H1 (cell line): ENCODE measurements at regions not wholly inside any gene's neighbourhood (a gene's known extent, or its start where the extent isn't known, plus 50 kb on each side); places are given as distances from the start of the nearest gene placed in this dataset.

Experiments used
- CTCF ChIA-PET: fragments of 300-600 bp; sonication (Branson Sonifier 250); formaldehyde crosslinking; loops from one replicate; lab custom pipeline; 2021; ENCODE audit not compliant: partially characterized antibody; lab: Charles Lee
- POLR2A ChIA-PET: fragments of 300-600 bp; sonication (Branson Sonifier 250); formaldehyde crosslinking; loops from one replicate; lab custom pipeline; 2021; ENCODE audit warnings: inconsistent platforms; ENCODE audit not compliant: partially characterized antibody; lab: Charles Lee
- DNase-seq, 2 experiments: peaks; one replicate each; pipeline versions ENCODE4 v3.0.0 to v3.0.0-alpha.2; 2010 to 2022; ENCODE audit warnings: low spot score in 2 of 2, low read depth in 1 of 2, mixed read lengths in 1 of 2
- FAIRE-seq: peaks from 2 replicates; lab custom pipeline; 2011; peaks lifted over from hg19 to GRCh38; lab: Jason Lieb, UNC
- H2AFZ ChIP-seq: 2 replicates; pipeline ENCODE4 v1.8.1; 2012; ENCODE audit warnings: low read length, inconsistent platforms
- H2AK5ac ChIP-seq: 2 replicates; pipeline ENCODE4 v1.6.1; 2013; ENCODE audit warnings: low read depth, low read length
- H2BK120ac ChIP-seq: replicated peaks from 2 replicates; pipeline ENCODE3; 2013; ENCODE audit warnings: low read depth, low read length, inconsistent platforms
- H2BK12ac ChIP-seq: 2 replicates; pipeline ENCODE4 v1.6.1; 2013; ENCODE audit warnings: low read depth, low read length
- H2BK15ac ChIP-seq: 2 replicates; pipeline ENCODE4 v1.6.1; 2013; ENCODE audit warnings: low read length
- H2BK20ac ChIP-seq: 2 replicates; pipeline ENCODE4 v1.6.1; 2013; ENCODE audit warnings: low read length
- H2BK5ac ChIP-seq: 2 replicates; pipeline ENCODE4 v1.6.1; 2013; ENCODE audit warnings: low read depth, low read length
- H3K14ac ChIP-seq: 2 replicates; pipeline ENCODE4 v1.6.1; 2013; ENCODE audit warnings: inconsistent platforms; ENCODE audit not compliant: insufficient read length
- H3K18ac ChIP-seq: 2 replicates; pipeline ENCODE4 v1.6.1; 2013; ENCODE audit warnings: low read length; ENCODE audit errors: extremely low read depth
- H3K23ac ChIP-seq: 2 replicates; pipeline ENCODE4 v1.6.1; 2013; ENCODE audit warnings: inconsistent platforms; ENCODE audit not compliant: insufficient read length
- H3K23me2 ChIP-seq: 2 replicates; pipeline ENCODE4 v1.6.1; 2013; ENCODE audit warnings: low read depth, low read length
- H3K27ac ChIP-seq: 2 replicates; pipeline ENCODE4 v1.6.1; 2011; ENCODE audit warnings: low read depth, low read length, inconsistent platforms
- H3K27me3 ChIP-seq, 4 experiments: replicated peaks in 1 of 4; 1 replicate in 1 of 4; 2 replicates in 3 of 4; pipeline versions ENCODE4 v1.6.1 to v1.8.1; 2011 to 2013; ENCODE audit warnings: low read length in 3 of 4, mild to moderate bottlenecking in 3 of 4, inconsistent platforms in 2 of 4, mixed read lengths in 2 of 4, moderate library complexity in 1 of 4; ENCODE audit not compliant: control insufficient read depth in 3 of 4, insufficient read depth in 3 of 4; ENCODE audit errors: extremely low read depth in 1 of 4
- H3K36me3 ChIP-seq, 4 experiments: 2 replicates each; pipeline versions ENCODE4 v1.6.1 to v1.8.1; 2011 to 2013; ENCODE audit warnings: mild to moderate bottlenecking in 4 of 4, low read length in 3 of 4, moderate library complexity in 2 of 4, control low read depth in 1 of 4, inconsistent platforms in 1 of 4; ENCODE audit not compliant: insufficient read depth in 4 of 4, control insufficient read depth in 2 of 4
- H3K4ac ChIP-seq: replicated peaks from 2 replicates; pipeline ENCODE3; 2013; ENCODE audit warnings: low read length, low read depth, mixed read lengths, inconsistent platforms; ENCODE audit not compliant: insufficient read length
- H3K4me1 ChIP-seq, 4 experiments: replicated peaks in 1 of 4; 1 replicate in 1 of 4; 2 replicates in 3 of 4; pipeline versions ENCODE4 v1.6.1 to v1.8.1; 2011 to 2013; ENCODE audit warnings: low read length in 3 of 4, inconsistent platforms in 2 of 4, mixed read lengths in 1 of 4; ENCODE audit not compliant: insufficient read depth in 4 of 4, control insufficient read depth in 3 of 4
- H3K4me2 ChIP-seq, 2 experiments: 2 replicates each; pipeline versions ENCODE4 v1.6.1 to v1.8.1; 2011 to 2013; ENCODE audit warnings: low read depth in 2 of 2, low read length in 2 of 2, control low read depth in 1 of 2, inconsistent platforms in 1 of 2, mild to moderate bottlenecking in 1 of 2; ENCODE audit not compliant: insufficient read depth in 1 of 2
- H3K4me3 ChIP-seq, 4 experiments: fragments of 200-600, 300-600 bp in 1 of 4; sonication (generic), shearing (Covaris generic), sonication (Bioruptor Twin) in 1 of 4; 2 replicates each; pipeline versions ENCODE4 v1.5.1 to v1.8.1; 2011 to 2016; ENCODE audit warnings: low read length in 4 of 4, low read depth in 3 of 4, control low read depth in 2 of 4, inconsistent platforms in 2 of 4, mild to moderate bottlenecking in 2 of 4, mixed read lengths in 1 of 4, moderate library complexity in 1 of 4; ENCODE audit not compliant: insufficient read depth in 2 of 4; ENCODE audit errors: extremely low read depth in 1 of 4
- H3K56ac ChIP-seq: replicated peaks from 2 replicates; pipeline ENCODE3; 2013; ENCODE audit warnings: low read depth, mild to moderate bottlenecking, mixed read lengths, low read length, inconsistent platforms; ENCODE audit not compliant: insufficient read length
- H3K79me1 ChIP-seq: 2 replicates; pipeline ENCODE4 v1.6.1; 2013; ENCODE audit warnings: low read depth, low read length, control low read depth
- H3K79me2 ChIP-seq, 2 experiments: 2 replicates each; pipeline versions ENCODE4 v1.6.1 to v1.8.1; 2012 to 2013; ENCODE audit warnings: low read length in 2 of 2, mild to moderate bottlenecking in 2 of 2, inconsistent platforms in 1 of 2; ENCODE audit not compliant: insufficient read depth in 2 of 2, control insufficient read depth in 1 of 2
- H3K9ac ChIP-seq, 4 experiments: replicated peaks in 1 of 4; 1 replicate in 1 of 4; 2 replicates in 3 of 4; pipeline versions ENCODE4 v1.6.1 to v1.8.1; 2011 to 2013; ENCODE audit warnings: low read depth in 3 of 4, low read length in 3 of 4, control low read depth in 2 of 4, mild to moderate bottlenecking in 2 of 4, moderate library complexity in 2 of 4, inconsistent platforms in 1 of 4; ENCODE audit errors: extremely low read depth in 1 of 4
- H3K9me3 ChIP-seq, 2 experiments: 2 replicates each; pipeline versions ENCODE4 v1.6.1 to v1.8.1; 2012 to 2013; ENCODE audit warnings: mild to moderate bottlenecking in 2 of 2, moderate library complexity in 2 of 2, control low read depth in 1 of 2, inconsistent platforms in 1 of 2, low read depth in 1 of 2, low read length in 1 of 2, mixed read lengths in 1 of 2; ENCODE audit not compliant: insufficient read depth in 2 of 2
- H4K20me1 ChIP-seq, 2 experiments: replicated peaks in 1 of 2; 2 replicates each; pipeline versions ENCODE3 to v1.8.1; 2011 to 2013; ENCODE audit warnings: inconsistent platforms in 2 of 2, low read length in 2 of 2, mild to moderate bottlenecking in 1 of 2; ENCODE audit not compliant: insufficient read depth in 2 of 2, control insufficient read depth in 1 of 2
- H4K5ac ChIP-seq: 2 replicates; pipeline ENCODE4 v1.6.1; 2013; ENCODE audit warnings: low read length, low read depth, mixed read lengths, inconsistent platforms; ENCODE audit not compliant: insufficient read length
- H4K8ac ChIP-seq: 2 replicates; pipeline ENCODE4 v1.8.0; 2013; ENCODE audit warnings: mild to moderate bottlenecking, moderate library complexity, low read length, inconsistent platforms; ENCODE audit not compliant: insufficient read depth; ENCODE audit errors: extremely low read depth
- H4K91ac ChIP-seq: replicated peaks from 2 replicates; pipeline ENCODE3; 2013; ENCODE audit warnings: low read length, mixed read lengths, inconsistent platforms; ENCODE audit not compliant: insufficient read length
- POLR2A ChIP-seq, 2 experiments: IDR thresholded peaks; 1 replicate in 1 of 2; 2 replicates in 1 of 2; pipeline ENCODE4 v1.6.1; 2011; ENCODE audit warnings: low read depth in 2 of 2, low read length in 2 of 2, mild to moderate bottlenecking in 2 of 2; ENCODE audit errors: control extremely low read depth in 1 of 2
- SP1 ChIP-seq: IDR thresholded peaks from 2 replicates; pipeline ENCODE4 v1.6.1; 2011; ENCODE audit warnings: low read depth, low read length
- WGBS, 2 experiments: shearing (Covaris generic) in 1 of 2; methylation state at CpG; one replicate each; pipeline versions ENCODE4 v1.1.6 to v1.1.7; 2013 to 2015; ENCODE audit warnings: low lambda C conversion rate in 2 of 2, mixed read lengths in 2 of 2, inconsistent platforms in 1 of 2, low coverage in 1 of 2, missing lambda C conversion rate in 1 of 2; ENCODE audit not compliant: insufficient replicate concordance in 2 of 2, insufficient coverage in 1 of 2, insufficient read length in 1 of 2; ENCODE audit errors: extremely low coverage in 1 of 2, missing lambda C conversion rate in 1 of 2; 5-methylcytosine and 5-hydroxymethylcytosine counted together

DNA sequence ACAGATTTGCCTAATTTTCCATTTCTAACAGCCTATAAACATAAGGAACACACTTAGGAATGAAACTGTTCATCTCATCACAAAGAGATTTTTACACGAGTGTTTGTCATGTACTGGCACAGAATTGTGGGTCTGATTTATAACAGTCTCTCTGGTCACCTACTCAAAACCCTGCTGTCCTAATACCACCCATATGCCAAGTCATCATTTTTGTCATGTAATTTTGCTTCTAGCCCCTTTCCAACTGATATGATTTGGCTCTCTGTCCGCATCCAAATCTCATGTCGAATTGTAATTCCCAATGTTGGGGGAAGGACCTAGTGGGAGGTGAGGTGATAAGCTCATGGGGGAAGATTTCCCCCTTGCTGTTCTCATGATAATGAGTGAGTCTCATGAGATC is 284.1 kb upstream of the SLITRK2 start:
- H3K23ac ChIP-seq, result no peak overlapping the region
- 100% methylated on average over 3 of the region's 3 CpGs; no CpG with 5 or more reads in 1 of the 2 experiments for WGBS, 2 experiments

More for the DNA sequence above, 284.1 kb upstream of the SLITRK2 start:
- H3K18ac ChIP-seq, result no peak overlapping the region
- no peaks in the 10 kb centered on the region for H3K79me1 ChIP-seq
- no peak for FAIRE-seq
- H2BK15ac ChIP-seq, result no peak overlapping the region
- no peaks in the 10 kb centered on the region for H3K36me3 ChIP-seq
- no peak for TF ChIP-seq SP1
- TF ChIP-seq POLR2A (IDR thresholded peaks at IDR 0.05; ENCODE audit: control extremely low read depth in 1 of 2, low read depth in 2 of 2, low read length in 2 of 2), result no peak
- H3K4ac ChIP-seq, result no peak overlapping the region
- no peak overlapping the region for H3K4me2 ChIP-seq
- H3K23me2 ChIP-seq, result no peaks in the 10 kb centered on the region
- H4K5ac ChIP-seq, result no peak overlapping the region
- no peak overlapping the region for H2BK12ac ChIP-seq
- H4K91ac ChIP-seq, result no peak overlapping the region
- H2AK5ac ChIP-seq, result no peak overlapping the region
- H3K4me3 ChIP-seq, result no peak overlapping the region
- H2BK20ac ChIP-seq, result no peak overlapping the region
- no peaks in the 10 kb centered on the region for H3K79me2 ChIP-seq
- H3K9ac ChIP-seq, result no peak overlapping the region
- H2AFZ ChIP-seq, result no peak overlapping the region; the same call in 1 of the 2 replicates
- H3K27ac ChIP-seq, result no peak overlapping the region
- H3K56ac ChIP-seq, result no peak overlapping the region
- no peaks in the 10 kb centered on the region for H4K20me1 ChIP-seq
- no peak overlapping the region for H2BK120ac ChIP-seq
- no peak overlapping the region for H2BK5ac ChIP-seq
- DNase-seq, result no peak
- no peaks in the 10 kb centered on the region for H3K4me1 ChIP-seq
- CTCF ChIA-PET, result no interaction called here
- H4K8ac ChIP-seq, result no peak overlapping the region
- no peaks in the 10 kb centered on the region for H3K27me3 ChIP-seq
- H3K9me3 ChIP-seq, result no peaks in the 10 kb centered on the region
- POLR2A ChIA-PET, result no interaction called here
- H3K14ac ChIP-seq, result no peak overlapping the region
